Neural cell (in vitro differentiated cells): ENCODE measurements at regions not wholly inside any gene's neighbourhood (a gene's known extent, or its start where the extent isn't known, plus 50 kb on each side); places are given as distances from the start of the nearest gene placed in this dataset.

Experiments
- H2AFZ ChIP-seq: fragments of 200-600, 300-800 bp; sonication (generic), shearing (Covaris generic); 2 replicates; pipeline ENCODE4 v1.6.0; 2014; ENCODE audit warnings: low read depth, mild to moderate bottlenecking, antibody characterized with exemption, low read length, moderate library complexity
- H3F3A ChIP-seq: fragments of 200-600 bp; shearing (Covaris generic); 2 replicates; pipeline ENCODE4 v1.6.1; 2016; ENCODE audit warnings: mild to moderate bottlenecking, moderate library complexity, mixed read lengths, antibody characterized with exemption, low read length; ENCODE audit not compliant: insufficient read depth, poor library complexity, severe bottlenecking
- H3K27ac ChIP-seq: fragments of 200-600, 300-800 bp; sonication (generic), shearing (Covaris generic); 2 replicates; pipeline ENCODE4 v1.5.1; 2014; ENCODE audit warnings: mild to moderate bottlenecking, low read length, moderate library complexity
- H3K27me3 ChIP-seq: fragments of 300-800, 200-600 bp; sonication (generic), shearing (Covaris generic); 2 replicates; pipeline ENCODE4 v1.6.0; 2014; ENCODE audit warnings: mild to moderate bottlenecking, low read depth, low read length, moderate library complexity; ENCODE audit not compliant: insufficient read depth
- H3K36me3 ChIP-seq: fragments of 300-800, 200-600 bp; sonication (generic), shearing (Covaris generic); 2 replicates; pipeline ENCODE4 v1.5.1; 2014; ENCODE audit warnings: mild to moderate bottlenecking, antibody characterized with exemption, low read length, moderate library complexity; ENCODE audit not compliant: insufficient read depth
- H3K4me2 ChIP-seq: fragments of 300-800, 200-600 bp; sonication (generic), shearing (Covaris generic); 2 replicates; pipeline ENCODE4 v1.6.0; 2014; ENCODE audit warnings: mild to moderate bottlenecking, low read length
- H3K4me3 ChIP-seq: fragments of 300-800, 200-600 bp; sonication (generic), shearing (Covaris generic); 2 replicates; pipeline ENCODE4 v1.5.1; 2014; ENCODE audit warnings: mild to moderate bottlenecking, low read length, moderate library complexity
- H3K79me2 ChIP-seq: fragments of 200-600 bp; shearing (Covaris generic); replicated peaks from 2 replicates; pipeline ENCODE4 v1.6.0; 2014; ENCODE audit warnings: mild to moderate bottlenecking, low read length, moderate library complexity; ENCODE audit not compliant: insufficient read depth
- H3K9ac ChIP-seq: fragments of 300-800, 200-600 bp; sonication (generic), shearing (Covaris generic); 2 replicates; pipeline ENCODE4 v1.6.1; 2016; ENCODE audit warnings: mild to moderate bottlenecking, low read length, mixed read lengths
- H3K9me2 ChIP-seq: fragments of 200-600 bp; shearing (Covaris generic); 2 replicates; pipeline ENCODE4 v1.6.1; 2016; ENCODE audit warnings: mild to moderate bottlenecking, low read length, mixed read lengths; ENCODE audit not compliant: insufficient read depth
- H3K9me3 ChIP-seq: fragments of 200-600, 300-800 bp; sonication (generic), shearing (Covaris generic); 2 replicates; pipeline ENCODE4 v1.6.1; 2016; ENCODE audit warnings: mild to moderate bottlenecking, mixed run types, low read length, moderate library complexity, mixed read lengths
- H4K20me1 ChIP-seq: fragments of 200-600 bp; shearing (Covaris generic); 2 replicates; pipeline ENCODE4 v1.6.1; 2016; ENCODE audit warnings: mild to moderate bottlenecking, mixed run types; ENCODE audit not compliant: insufficient read depth
- EP300 ChIP-seq: fragments of 450-650 bp; conservative IDR thresholded peaks from 2 replicates; pipeline ENCODE4 v1.6.1; 2014; ENCODE audit warnings: antibody characterized with exemption, mild to moderate bottlenecking, moderate library complexity; ENCODE audit not compliant: poor library complexity, severe bottlenecking
- EZH2 ChIP-seq: fragments of 200-600, 300-800 bp; shearing (Covaris generic), sonication (generic); IDR thresholded peaks from 2 replicates; pipeline ENCODE4 v1.6.1; 2014; ENCODE audit warnings: antibody characterized with exemption, low read length, borderline replicate concordance, mild to moderate bottlenecking; ENCODE audit not compliant: insufficient read depth, poor library complexity, severe bottlenecking
- MXI1 ChIP-seq: fragments of 450-650 bp; conservative IDR thresholded peaks from 2 replicates; pipeline ENCODE4 v1.6.1; 2014; ENCODE audit warnings: antibody characterized with exemption, mild to moderate bottlenecking; ENCODE audit not compliant: poor library complexity, severe bottlenecking
- POLR2AphosphoS5 ChIP-seq: IDR thresholded peaks from 2 replicates; pipeline ENCODE4 v1.6.1; 2012
- RAD21 ChIP-seq: fragments of 450-650 bp; conservative IDR thresholded peaks from 2 replicates; pipeline ENCODE4 v1.6.1; 2014; ENCODE audit warnings: antibody characterized with exemption, mild to moderate bottlenecking, moderate library complexity
- SMC3 ChIP-seq: fragments of 450-650 bp; conservative IDR thresholded peaks from 2 replicates; pipeline ENCODE4 v1.6.1; 2014; ENCODE audit warnings: antibody characterized with exemption, mild to moderate bottlenecking, moderate library complexity; ENCODE audit not compliant: poor library complexity
- TAF1 ChIP-seq: IDR thresholded peaks from 2 replicates; pipeline ENCODE4 v1.6.1; 2012; ENCODE audit warnings: low read depth
- TF ChIP-seq, protein P1 (sequence below): fragments of 450-650 bp; IDR thresholded peaks from 2 replicates; pipeline ENCODE4 v1.5.1; 2014; ENCODE audit warnings: antibody characterized with exemption, mild to moderate bottlenecking, moderate library complexity; ENCODE audit not compliant: poor library complexity, severe bottlenecking
- TF ChIP-seq, protein P2 (sequence below): IDR thresholded peaks from 2 replicates; pipeline ENCODE4 v1.6.1; 2012; ENCODE audit warnings: borderline replicate concordance

DNA sequence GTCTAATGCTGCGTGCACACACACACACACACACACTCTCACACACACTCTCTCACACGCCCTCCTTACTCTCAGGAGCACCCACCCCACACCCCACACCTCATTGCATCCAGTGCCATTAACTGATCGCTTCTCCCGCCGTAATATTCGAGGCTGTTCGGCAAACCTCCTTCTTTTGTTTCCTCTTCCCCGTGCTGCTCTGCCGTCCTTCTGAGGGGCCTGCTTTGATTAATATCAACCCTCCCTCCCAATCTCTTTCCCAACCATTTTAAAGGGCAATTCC lies 156.2 kb upstream of the TNRC6C start:
- no peaks in the 10 kb centered on the region for H3K9me3 ChIP-seq
- peak overlapping the region; percentile 37 for H2AFZ ChIP-seq
- TF ChIP-seq RAD21 (no peak), POLR2AphosphoS5 (peak; percentile 10)
- H3K4me2 ChIP-seq = peak overlapping the region; percentile 90
- no peaks in the 10 kb centered on the region for H3K27me3 ChIP-seq
- peak overlapping the region; percentile 58 for H3K4me3 ChIP-seq
- peak overlapping the region; percentile 77 for H3K9ac ChIP-seq
- no peaks in the 10 kb centered on the region for H4K20me1 ChIP-seq
- H3K79me2 ChIP-seq = no peaks in the 10 kb centered on the region
- no peaks in the 10 kb centered on the region for H3K9me2 ChIP-seq
- H3K36me3 ChIP-seq = no peaks in the 10 kb centered on the region
- peaks cover 9% of the 10 kb centered on the region for H3F3A ChIP-seq
- H3K27ac ChIP-seq = peak overlapping the region; percentile 98

DNA sequence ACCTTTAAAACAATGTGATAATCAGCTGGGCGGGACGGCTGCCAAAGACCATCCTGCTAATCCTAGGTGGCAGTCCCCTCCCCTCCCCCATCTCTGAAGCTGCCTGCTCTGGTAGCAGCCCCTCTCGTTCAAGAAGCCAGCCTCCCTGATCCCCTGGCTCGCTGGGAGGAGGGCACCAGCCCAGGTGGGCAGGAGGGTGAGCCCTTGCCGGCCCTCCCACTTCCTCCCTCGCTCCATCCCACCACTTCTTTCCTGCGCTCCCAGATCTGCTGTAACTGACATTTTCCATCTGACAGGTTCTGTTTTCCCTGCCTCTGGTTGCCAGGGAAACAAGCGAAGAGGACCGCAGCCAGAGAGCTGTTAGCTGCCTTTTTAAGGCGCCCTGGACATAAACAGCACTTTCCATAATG lies 155.7 kb upstream of the TNRC6C start:
- H3K79me2 ChIP-seq = no peaks in the 10 kb centered on the region
- no peaks in the 10 kb centered on the region for H3K36me3 ChIP-seq
- H3K9ac ChIP-seq = peak overlapping the region; percentile 77
- no peaks in the 10 kb centered on the region for H3K9me2 ChIP-seq
- H3K27me3 ChIP-seq = no peaks in the 10 kb centered on the region
- H3K4me2 ChIP-seq = peak overlapping the region; percentile 90
- peak overlapping the region; percentile 98 for H3K27ac ChIP-seq
- peak overlapping the region; percentile 58 for H3K4me3 ChIP-seq
- H4K20me1 ChIP-seq = no peaks in the 10 kb centered on the region
- H2AFZ ChIP-seq = peak overlapping the region; percentile 37
- H3K9me3 ChIP-seq = no peaks in the 10 kb centered on the region
- peaks cover 9% of the 10 kb centered on the region for H3F3A ChIP-seq
- TF ChIP-seq, protein P1, sequence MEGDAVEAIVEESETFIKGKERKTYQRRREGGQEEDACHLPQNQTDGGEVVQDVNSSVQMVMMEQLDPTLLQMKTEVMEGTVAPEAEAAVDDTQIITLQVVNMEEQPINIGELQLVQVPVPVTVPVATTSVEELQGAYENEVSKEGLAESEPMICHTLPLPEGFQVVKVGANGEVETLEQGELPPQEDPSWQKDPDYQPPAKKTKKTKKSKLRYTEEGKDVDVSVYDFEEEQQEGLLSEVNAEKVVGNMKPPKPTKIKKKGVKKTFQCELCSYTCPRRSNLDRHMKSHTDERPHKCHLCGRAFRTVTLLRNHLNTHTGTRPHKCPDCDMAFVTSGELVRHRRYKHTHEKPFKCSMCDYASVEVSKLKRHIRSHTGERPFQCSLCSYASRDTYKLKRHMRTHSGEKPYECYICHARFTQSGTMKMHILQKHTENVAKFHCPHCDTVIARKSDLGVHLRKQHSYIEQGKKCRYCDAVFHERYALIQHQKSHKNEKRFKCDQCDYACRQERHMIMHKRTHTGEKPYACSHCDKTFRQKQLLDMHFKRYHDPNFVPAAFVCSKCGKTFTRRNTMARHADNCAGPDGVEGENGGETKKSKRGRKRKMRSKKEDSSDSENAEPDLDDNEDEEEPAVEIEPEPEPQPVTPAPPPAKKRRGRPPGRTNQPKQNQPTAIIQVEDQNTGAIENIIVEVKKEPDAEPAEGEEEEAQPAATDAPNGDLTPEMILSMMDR = peak; percentile 23
- TF ChIP-seq MXI1 = peak; percentile 61
- TF ChIP-seq SMC3 = peak; percentile 61
- TF ChIP-seq RAD21 = peak; percentile 66
- peak; percentile 87 for TF ChIP-seq EP300
- TF ChIP-seq POLR2AphosphoS5 = peak; percentile 75
- TF ChIP-seq, protein P2, sequence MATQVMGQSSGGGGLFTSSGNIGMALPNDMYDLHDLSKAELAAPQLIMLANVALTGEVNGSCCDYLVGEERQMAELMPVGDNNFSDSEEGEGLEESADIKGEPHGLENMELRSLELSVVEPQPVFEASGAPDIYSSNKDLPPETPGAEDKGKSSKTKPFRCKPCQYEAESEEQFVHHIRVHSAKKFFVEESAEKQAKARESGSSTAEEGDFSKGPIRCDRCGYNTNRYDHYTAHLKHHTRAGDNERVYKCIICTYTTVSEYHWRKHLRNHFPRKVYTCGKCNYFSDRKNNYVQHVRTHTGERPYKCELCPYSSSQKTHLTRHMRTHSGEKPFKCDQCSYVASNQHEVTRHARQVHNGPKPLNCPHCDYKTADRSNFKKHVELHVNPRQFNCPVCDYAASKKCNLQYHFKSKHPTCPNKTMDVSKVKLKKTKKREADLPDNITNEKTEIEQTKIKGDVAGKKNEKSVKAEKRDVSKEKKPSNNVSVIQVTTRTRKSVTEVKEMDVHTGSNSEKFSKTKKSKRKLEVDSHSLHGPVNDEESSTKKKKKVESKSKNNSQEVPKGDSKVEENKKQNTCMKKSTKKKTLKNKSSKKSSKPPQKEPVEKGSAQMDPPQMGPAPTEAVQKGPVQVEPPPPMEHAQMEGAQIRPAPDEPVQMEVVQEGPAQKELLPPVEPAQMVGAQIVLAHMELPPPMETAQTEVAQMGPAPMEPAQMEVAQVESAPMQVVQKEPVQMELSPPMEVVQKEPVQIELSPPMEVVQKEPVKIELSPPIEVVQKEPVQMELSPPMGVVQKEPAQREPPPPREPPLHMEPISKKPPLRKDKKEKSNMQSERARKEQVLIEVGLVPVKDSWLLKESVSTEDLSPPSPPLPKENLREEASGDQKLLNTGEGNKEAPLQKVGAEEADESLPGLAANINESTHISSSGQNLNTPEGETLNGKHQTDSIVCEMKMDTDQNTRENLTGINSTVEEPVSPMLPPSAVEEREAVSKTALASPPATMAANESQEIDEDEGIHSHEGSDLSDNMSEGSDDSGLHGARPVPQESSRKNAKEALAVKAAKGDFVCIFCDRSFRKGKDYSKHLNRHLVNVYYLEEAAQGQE = peak; percentile 86
- peak; percentile 46 for TF ChIP-seq TAF1
- TF ChIP-seq EZH2 = no peak

DNA sequence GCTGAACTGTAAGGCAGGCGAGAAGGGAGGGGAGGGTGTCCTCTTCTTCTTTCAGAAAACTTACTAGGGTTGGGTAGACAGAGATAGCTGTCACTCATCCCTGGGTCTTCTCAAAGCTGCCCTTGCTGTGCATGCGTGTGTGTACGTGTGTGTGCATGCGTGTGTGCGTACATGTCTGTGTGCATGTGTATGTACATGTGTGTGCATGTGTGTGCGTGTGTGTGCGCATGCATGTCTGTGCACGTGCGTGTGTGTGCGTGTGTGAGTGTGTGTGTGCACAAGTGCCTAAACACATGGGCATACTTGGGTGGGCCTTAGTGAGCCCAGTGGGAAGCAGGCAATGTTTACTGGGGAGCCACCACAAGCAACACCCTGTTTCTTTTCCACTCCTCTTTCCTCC lies 154.8 kb upstream of the TNRC6C start:
- H4K20me1 ChIP-seq = no peaks in the 10 kb centered on the region
- no peaks in the 10 kb centered on the region for H3K36me3 ChIP-seq
- H3K9me3 ChIP-seq = no peaks in the 10 kb centered on the region
- no peaks in the 10 kb centered on the region for H3K9me2 ChIP-seq
- H2AFZ ChIP-seq = no peak overlapping the region
- peak overlapping the region; percentile 77 for H3K9ac ChIP-seq
- H3K4me2 ChIP-seq = peak overlapping the region; percentile 90
- peaks cover 9% of the 10 kb centered on the region for H3F3A ChIP-seq
- peak overlapping the region; percentile 98 for H3K27ac ChIP-seq
- no peaks in the 10 kb centered on the region for H3K79me2 ChIP-seq
- TF ChIP-seq TAF1 = no peak
- TF ChIP-seq POLR2AphosphoS5 = peak; percentile 52
- no peak for TF ChIP-seq RAD21
- H3K4me3 ChIP-seq = peak overlapping the region; percentile 58
- no peaks in the 10 kb centered on the region for H3K27me3 ChIP-seq
